Neural progenitor cell (in vitro differentiated cells): ENCODE measurements at regions not wholly inside any gene's neighbourhood (a gene's known extent, or its start where the extent isn't known, plus 50 kb on each side); places are given as distances from the start of the nearest gene placed in this dataset.
"Not testable (repeated sequence)": the region's sequence is repeated elsewhere in the genome, so short reads cannot be mapped to it uniquely, and the experiment has no call there.

Source experiments
- DNase-seq: peaks from one replicate; pipeline ENCODE4 v3.0.0-alpha.2; 2016; ENCODE audit warnings: low spot score
- H2AFZ ChIP-seq: fragments of 200-600 bp; sonication (generic); replicated peaks from 2 replicates; pipeline ENCODE4 v1.6.1; 2016; ENCODE audit warnings: antibody characterized with exemption
- H3F3A ChIP-seq: fragments of 200-600 bp; sonication (generic); 2 replicates; pipeline ENCODE4 v1.6.1; 2016; ENCODE audit warnings: antibody characterized with exemption, low read depth
- H3K27ac ChIP-seq: fragments of 200-600 bp; sonication (generic); 2 replicates; pipeline ENCODE4 v1.5.1; 2016; ENCODE audit warnings: mild to moderate bottlenecking
- H3K27me3 ChIP-seq: fragments of 200-600 bp; sonication (generic); 2 replicates; pipeline ENCODE4 v1.6.1; 2016; ENCODE audit warnings: mild to moderate bottlenecking, moderate library complexity
- H3K36me3 ChIP-seq: fragments of 200-600 bp; sonication (generic); 2 replicates; pipeline ENCODE4 v1.5.1; 2016
- H3K4me1 ChIP-seq: fragments of 200-600 bp; sonication (generic); 2 replicates; pipeline ENCODE4 v1.6.1; 2016; ENCODE audit warnings: mixed run types
- H3K4me2 ChIP-seq: fragments of 200-600 bp; sonication (generic); 2 replicates; pipeline ENCODE4 v1.6.1; 2016
- H3K4me3 ChIP-seq: fragments of 200-600 bp; sonication (generic); 2 replicates; pipeline ENCODE4 v1.5.1; 2016
- H3K79me2 ChIP-seq: fragments of 200-600 bp; sonication (generic); 2 replicates; pipeline ENCODE4 v1.6.1; 2016; ENCODE audit warnings: low read depth
- H3K9ac ChIP-seq: fragments of 200-600 bp; sonication (generic); 2 replicates; pipeline ENCODE4 v1.6.1; 2016
- H3K9me3 ChIP-seq: fragments of 200-600 bp; sonication (generic); 2 replicates; pipeline ENCODE4 v1.5.1; 2016; ENCODE audit warnings: low read depth
- H4K20me1 ChIP-seq: fragments of 200-600 bp; sonication (generic); 2 replicates; pipeline ENCODE4 v1.6.1; 2016; ENCODE audit warnings: low read depth
- H3K27ac Mint-ChIP-seq: 3 replicates; pipeline ENCODE4 v1.8.0; 2021; ENCODE audit warnings: mixed read lengths
- H3K27me3 Mint-ChIP-seq: 2 replicates; pipeline ENCODE4 v1.8.0; 2022; ENCODE audit warnings: low read depth, mild to moderate bottlenecking, inconsistent platforms, moderate library complexity, mixed read lengths; ENCODE audit not compliant: insufficient read depth
- H3K36me3 Mint-ChIP-seq: 3 replicates; pipeline ENCODE4 v1.8.0; 2021; ENCODE audit warnings: mixed read lengths
- H3K4me1 Mint-ChIP-seq: 3 replicates; pipeline ENCODE4 v1.8.0; 2021; ENCODE audit warnings: mixed read lengths
- H3K4me3 Mint-ChIP-seq: 3 replicates; pipeline ENCODE4 v1.8.0; 2021; ENCODE audit warnings: mild to moderate bottlenecking, moderate library complexity, mixed read lengths
- H3K9me3 Mint-ChIP-seq: 3 replicates; pipeline ENCODE4 v1.8.0; 2020; ENCODE audit warnings: mixed read lengths
- CTCF ChIP-seq: fragments of 200-600 bp; sonication (generic); IDR thresholded peaks from 2 replicates; pipeline ENCODE4 v1.5.1; 2017; ENCODE audit warnings: antibody characterized with exemption, mild to moderate bottlenecking
- EZH2 ChIP-seq: fragments of 200-600 bp; sonication (generic); IDR thresholded peaks from 2 replicates; pipeline ENCODE4 v1.6.1; 2017; ENCODE audit warnings: antibody characterized with exemption, mild to moderate bottlenecking, moderate library complexity
- EZH2phosphoT487 ChIP-seq: fragments of 200-600 bp; sonication (generic); IDR thresholded peaks from 2 replicates; pipeline ENCODE4 v1.6.1; 2017; ENCODE audit warnings: antibody characterized with exemption

- no peak overlapping the region for H3K27ac ChIP-seq
- no peak overlapping the region for H3K4me3 Mint-ChIP-seq
- H3F3A ChIP-seq: no peaks in the 10 kb centered on the region
- no peaks in the 10 kb centered on the region for H3K27me3 ChIP-seq
- no peak overlapping the region for H3K4me2 ChIP-seq
- no peak overlapping the region for H2AFZ ChIP-seq
- no peaks in the 10 kb centered on the region for H3K4me1 ChIP-seq
- H3K27ac Mint-ChIP-seq: no peak overlapping the region
- H4K20me1 ChIP-seq: no peaks in the 10 kb centered on the region
- no peaks in the 10 kb centered on the region for H3K27me3 Mint-ChIP-seq
- H3K9me3 ChIP-seq: no peaks in the 10 kb centered on the region
- no peaks in the 10 kb centered on the region for H3K4me1 Mint-ChIP-seq
- peak; percentile 17 for DNase-seq
- no peak overlapping the region for H3K9ac ChIP-seq
- no peaks in the 10 kb centered on the region for H3K79me2 ChIP-seq
- H3K4me3 ChIP-seq: no peak overlapping the region
- no peaks in the 10 kb centered on the region for H3K36me3 ChIP-seq
- no peaks in the 10 kb centered on the region for H3K36me3 Mint-ChIP-seq
- H3K9me3 Mint-ChIP-seq: no peaks in the 10 kb centered on the region
- TF ChIP-seq EZH2 (no peak), CTCF (no peak), EZH2phosphoT487 (no peak)
Measured at GRCh38 chr2:61660511-61661388, 122.6 kb upstream of the XPO1 start.

GRCh38 chr2:61658841-61659780 lies 121.0 kb upstream of the XPO1 start:
- Histone ChIP-seq H3K9me3 (no peaks in the 10 kb centered on the region), H3K79me2 (no peaks in the 10 kb centered on the region), H3K27me3 (no peaks in the 10 kb centered on the region), H3K4me1 (no peaks in the 10 kb centered on the region), H3K4me2 (no peak overlapping the region), H3K36me3 (no peaks in the 10 kb centered on the region), H3K9ac (no peak overlapping the region), H2AFZ (peak overlapping the region; percentile 53), H3K4me3 (no peak overlapping the region), H3F3A (peaks cover 6% of the 10 kb centered on the region), H3K27ac (no peak overlapping the region), H4K20me1 (no peaks in the 10 kb centered on the region)
- peaks cover 2% of the 10 kb centered on the region for H3K4me1 Mint-ChIP-seq
- peak; percentile 80 for DNase-seq
- TF ChIP-seq CTCF: peak; percentile 65
- no peak for TF ChIP-seq EZH2phosphoT487
- no peaks in the 10 kb centered on the region for H3K36me3 Mint-ChIP-seq
- no peaks in the 10 kb centered on the region for H3K27me3 Mint-ChIP-seq
- no peaks in the 10 kb centered on the region for H3K9me3 Mint-ChIP-seq
- H3K4me3 Mint-ChIP-seq: no peak overlapping the region
- H3K27ac Mint-ChIP-seq: no peak overlapping the region

GRCh38 chr2:61649946-61650345 lies 111.8 kb upstream of the XPO1 start:
- not testable (repeated sequence) for H3K4me1 Mint-ChIP-seq, H3K27ac ChIP-seq, H2AFZ ChIP-seq, H3K9ac ChIP-seq, H3K4me1 ChIP-seq, H3K27ac Mint-ChIP-seq, H3K36me3 ChIP-seq, H3K79me2 ChIP-seq, H3K9me3 ChIP-seq, H3K27me3 ChIP-seq, DNase-seq, H3K36me3 Mint-ChIP-seq, H3K4me3 ChIP-seq, H4K20me1 ChIP-seq, H3K4me2 ChIP-seq, H3K4me3 Mint-ChIP-seq, H3K27me3 Mint-ChIP-seq
- H3F3A ChIP-seq: peaks cover 10% of the 10 kb centered on the region
- H3K9me3 Mint-ChIP-seq: peaks cover 18% of the 10 kb centered on the region
